Ovary (tissue), 3 donors: ENCODE measurements at regions not wholly inside any gene's neighbourhood (a gene's known extent, or its start where the extent isn't known, plus 50 kb on each side); places are given as distances from the start of the nearest gene placed in this dataset.

Experiments used
- CTCF ChIP-seq, 3 donors: fragments of 450-650 bp in 2 of 3; fragments of 200-600 bp in 1 of 3; IDR thresholded peaks; one replicate each; pipeline versions ENCODE4 v1.5.1 to v1.8.0; 2016 to 2022; ENCODE audit warnings: antibody characterized with exemption in 3 of 3, mild to moderate bottlenecking in 1 of 3
- EP300 ChIP-seq: sonication (generic); formaldehyde crosslinking; IDR thresholded peaks from one replicate; pipeline ENCODE4 v1.6.1; 2017; ENCODE audit warnings: antibody characterized with exemption
- POLR2A ChIP-seq: fragments of 450-650 bp; IDR thresholded peaks from one replicate; pipeline ENCODE4 v1.6.1; 2017; ENCODE audit warnings: antibody characterized with exemption, mild to moderate bottlenecking, moderate library complexity
- donor health status: DM: no; HTN: no; CAD: no.

GRCh38 chr4:23384741-23385140, 505.1 kb downstream of the PPARGC1A start:
- TF ChIP-seq CTCF (IDR thresholded peaks at IDR 0.05) (no peak), POLR2A (no peak), EP300 (no peak)
